ENCODE measurements at regions not wholly inside any gene's neighbourhood (a gene's known extent, or its start where the extent isn't known, plus 50 kb on each side); places are given as distances from the start of the nearest gene placed in this dataset.

- no peaks in the 10 kb centered on the region for H4K20me1 ChIP-seq (ENCODE audit: insufficient read depth, low read length)
- no peaks in the 10 kb centered on the region for H3K27me3 ChIP-seq (replicated peaks; ENCODE audit: insufficient read depth, low read length)
- no peak for DNase-seq
- H3F3A ChIP-seq (ENCODE audit: insufficient read depth, low read length), result no peaks in the 10 kb centered on the region
- H3K4me1 ChIP-seq (ENCODE audit: low read length), result no peaks in the 10 kb centered on the region
- TF ChIP-seq EZH2phosphoT487 (IDR thresholded peaks at IDR 0.05; ENCODE audit: low read length) (no peak), EZH2 (optimal IDR thresholded peaks at IDR 0.05; ENCODE audit: low read depth, low read length) (no peak)
- H3K9me2 ChIP-seq (replicated peaks; ENCODE audit: insufficient read depth, low read length), result no peaks in the 10 kb centered on the region
- H3K4me3 ChIP-seq (ENCODE audit: low read length), result no peak overlapping the region
- H3K9me3 ChIP-seq (replicated peaks; ENCODE audit: insufficient read depth, low read length), result no peaks in the 10 kb centered on the region
- no peak overlapping the region for H2AFZ ChIP-seq (ENCODE audit: low read length)
- H3K36me3 ChIP-seq (replicated peaks; ENCODE audit: insufficient read depth, low read length), result no peaks in the 10 kb centered on the region
- no peaks in the 10 kb centered on the region for H3K79me2 ChIP-seq (ENCODE audit: low read length)
- no peak overlapping the region for H3K4me2 ChIP-seq (ENCODE audit: low read depth, low read length)
- no peak overlapping the region for H3K27ac ChIP-seq (ENCODE audit: low read length)
- H3K9ac ChIP-seq (ENCODE audit: low read length), result no peak overlapping the region
These were observed 352.8 kb downstream of the SPRY1 start for GRCh38 chr4:123749383-123749782.

GRCh38 chr4:123750044-123750443, 353.4 kb downstream of the SPRY1 start:
- no peak overlapping the region for H3K4me3 ChIP-seq (ENCODE audit: low read length)
- H3K79me2 ChIP-seq (ENCODE audit: low read length), result no peaks in the 10 kb centered on the region
- H3K9me3 ChIP-seq (replicated peaks; ENCODE audit: insufficient read depth, low read length), result no peaks in the 10 kb centered on the region
- no peaks in the 10 kb centered on the region for H3K27me3 ChIP-seq (replicated peaks; ENCODE audit: insufficient read depth, low read length)
- TF ChIP-seq EZH2phosphoT487 (IDR thresholded peaks at IDR 0.05; ENCODE audit: low read length) (no peak), EZH2 (optimal IDR thresholded peaks at IDR 0.05; ENCODE audit: low read depth, low read length) (no peak), CTCF (IDR thresholded peaks at IDR 0.05; ENCODE audit: low read length) (no peak)
- no peak overlapping the region for H3K4me2 ChIP-seq (ENCODE audit: low read depth, low read length)
- no peaks in the 10 kb centered on the region for H3K9me2 ChIP-seq (replicated peaks; ENCODE audit: insufficient read depth, low read length)
- no peaks in the 10 kb centered on the region for H3K4me1 ChIP-seq (ENCODE audit: low read length)
- no peak overlapping the region for H3K9ac ChIP-seq (ENCODE audit: low read length)
- no peaks in the 10 kb centered on the region for H3K36me3 ChIP-seq (replicated peaks; ENCODE audit: insufficient read depth, low read length)
- no peaks in the 10 kb centered on the region for H4K20me1 ChIP-seq (ENCODE audit: insufficient read depth, low read length)
- no peak overlapping the region for H2AFZ ChIP-seq (ENCODE audit: low read length)
- DNase-seq, result no peak
- H3K27ac ChIP-seq (ENCODE audit: low read length), result no peak overlapping the region
- H3F3A ChIP-seq (ENCODE audit: insufficient read depth, low read length), result no peaks in the 10 kb centered on the region

GRCh38 chr4:123755655-123756054, 359.1 kb downstream of the SPRY1 start:
- Histone ChIP-seq H3K4me2 (ENCODE audit: low read depth, low read length) (no peak overlapping the region), H4K20me1 (ENCODE audit: insufficient read depth, low read length) (no peaks in the 10 kb centered on the region), H2AFZ (ENCODE audit: low read length) (no peak overlapping the region), H3K27ac (ENCODE audit: low read length) (no peak overlapping the region), H3K9me2 (replicated peaks; ENCODE audit: insufficient read depth, low read length) (no peaks in the 10 kb centered on the region), H3K79me2 (ENCODE audit: low read length) (no peaks in the 10 kb centered on the region), H3K27me3 (replicated peaks; ENCODE audit: insufficient read depth, low read length) (no peaks in the 10 kb centered on the region), H3K4me3 (ENCODE audit: low read length) (no peak overlapping the region), H3K9me3 (replicated peaks; ENCODE audit: insufficient read depth, low read length) (no peaks in the 10 kb centered on the region), H3K9ac (ENCODE audit: low read length) (no peak overlapping the region), H3K36me3 (replicated peaks; ENCODE audit: insufficient read depth, low read length) (no peaks in the 10 kb centered on the region), H3F3A (ENCODE audit: insufficient read depth, low read length) (no peaks in the 10 kb centered on the region), H3K4me1 (ENCODE audit: low read length) (no peaks in the 10 kb centered on the region)
- no peak for TF ChIP-seq CTCF (IDR thresholded peaks at IDR 0.05; ENCODE audit: low read length)
- no peak for TF ChIP-seq EZH2 (optimal IDR thresholded peaks at IDR 0.05; ENCODE audit: low read depth, low read length)
- TF ChIP-seq EZH2phosphoT487 (IDR thresholded peaks at IDR 0.05; ENCODE audit: low read length), result no peak
- no peak for DNase-seq

- H3F3A ChIP-seq (ENCODE audit: insufficient read depth, low read length), result no peaks in the 10 kb centered on the region
- no peak overlapping the region for H3K4me2 ChIP-seq (ENCODE audit: low read depth, low read length)
- H3K4me1 ChIP-seq (ENCODE audit: low read length), result no peaks in the 10 kb centered on the region
- no peaks in the 10 kb centered on the region for H3K79me2 ChIP-seq (ENCODE audit: low read length)
- H3K9ac ChIP-seq (ENCODE audit: low read length), result no peak overlapping the region
- no peak overlapping the region for H3K27ac ChIP-seq (ENCODE audit: low read length)
- no peaks in the 10 kb centered on the region for H3K9me2 ChIP-seq (replicated peaks; ENCODE audit: insufficient read depth, low read length)
- no peaks in the 10 kb centered on the region for H3K9me3 ChIP-seq (replicated peaks; ENCODE audit: insufficient read depth, low read length)
- H2AFZ ChIP-seq (ENCODE audit: low read length), result no peak overlapping the region
- no peak for DNase-seq
- H3K4me3 ChIP-seq (ENCODE audit: low read length), result no peak overlapping the region
- H3K27me3 ChIP-seq (replicated peaks; ENCODE audit: insufficient read depth, low read length), result no peaks in the 10 kb centered on the region
- H4K20me1 ChIP-seq (ENCODE audit: insufficient read depth, low read length), result no peaks in the 10 kb centered on the region
- TF ChIP-seq CTCF (IDR thresholded peaks at IDR 0.05; ENCODE audit: low read length), result no peak
- TF ChIP-seq EZH2 (optimal IDR thresholded peaks at IDR 0.05; ENCODE audit: low read depth, low read length), result no peak
- no peak for TF ChIP-seq EZH2phosphoT487 (IDR thresholded peaks at IDR 0.05; ENCODE audit: low read length)
- no peaks in the 10 kb centered on the region for H3K36me3 ChIP-seq (replicated peaks; ENCODE audit: insufficient read depth, low read length)
These were observed 371.2 kb downstream of the SPRY1 start for GRCh38 chr4:123767806-123768205.

All from MM.1S (cell line).